GM19463 (cell line): ENCODE measurements at regions not wholly inside any gene's neighbourhood (a gene's known extent, or its start where the extent isn't known, plus 50 kb on each side); places are given as distances from the start of the nearest gene placed in this dataset.
"Not testable (repeated sequence)": the region's sequence is repeated elsewhere in the genome, so short reads cannot be mapped to it uniquely, and the experiment has no call there.

Experiments used
- ATAC-seq: cut with Tn5 transposase; IDR thresholded peaks from one replicate; pipeline ENCODE4 v1.9.1; 2021; ENCODE audit warnings: mild to moderate bottlenecking, moderate library complexity; ENCODE audit not compliant: unreplicated experiment

DNA sequence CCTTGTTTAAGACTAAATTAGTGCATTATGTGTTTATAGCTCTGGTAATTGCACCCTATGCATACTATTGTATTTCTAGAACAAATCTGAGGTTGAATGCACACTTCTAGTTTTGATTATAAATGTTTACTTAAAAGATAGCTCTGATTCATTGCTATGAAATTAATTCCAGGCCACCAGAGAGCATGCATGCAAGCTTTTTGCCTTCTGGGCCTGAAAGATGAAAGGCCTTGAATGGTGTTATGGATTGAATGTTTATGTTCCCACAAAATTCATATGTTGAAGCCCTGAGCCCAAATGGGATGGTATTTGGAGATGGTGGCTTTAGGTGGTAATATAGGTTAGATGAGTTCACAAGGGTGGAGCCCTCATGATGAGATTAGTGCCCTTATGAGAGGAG lies 695.0 kb upstream of the MAP3K7 start:
- ATAC-seq, result no peak

DNA sequence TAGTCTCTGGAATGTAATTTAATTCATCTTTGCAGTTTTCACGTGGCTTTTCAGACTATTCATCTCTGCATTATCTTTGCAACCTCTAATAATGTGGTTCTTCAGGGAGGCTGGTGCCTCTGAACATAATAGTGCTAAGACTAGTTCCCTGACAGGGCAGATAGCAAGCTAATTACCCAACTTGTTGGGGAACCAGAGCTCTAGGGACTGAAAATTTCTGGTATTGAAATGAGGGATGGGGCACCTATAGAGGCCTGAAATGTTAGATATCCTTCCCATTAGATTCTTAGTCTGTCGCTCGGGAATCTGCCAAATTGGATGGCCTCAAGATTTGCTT lies 693.6 kb upstream of the MAP3K7 start:
- ATAC-seq, result no peak

DNA sequence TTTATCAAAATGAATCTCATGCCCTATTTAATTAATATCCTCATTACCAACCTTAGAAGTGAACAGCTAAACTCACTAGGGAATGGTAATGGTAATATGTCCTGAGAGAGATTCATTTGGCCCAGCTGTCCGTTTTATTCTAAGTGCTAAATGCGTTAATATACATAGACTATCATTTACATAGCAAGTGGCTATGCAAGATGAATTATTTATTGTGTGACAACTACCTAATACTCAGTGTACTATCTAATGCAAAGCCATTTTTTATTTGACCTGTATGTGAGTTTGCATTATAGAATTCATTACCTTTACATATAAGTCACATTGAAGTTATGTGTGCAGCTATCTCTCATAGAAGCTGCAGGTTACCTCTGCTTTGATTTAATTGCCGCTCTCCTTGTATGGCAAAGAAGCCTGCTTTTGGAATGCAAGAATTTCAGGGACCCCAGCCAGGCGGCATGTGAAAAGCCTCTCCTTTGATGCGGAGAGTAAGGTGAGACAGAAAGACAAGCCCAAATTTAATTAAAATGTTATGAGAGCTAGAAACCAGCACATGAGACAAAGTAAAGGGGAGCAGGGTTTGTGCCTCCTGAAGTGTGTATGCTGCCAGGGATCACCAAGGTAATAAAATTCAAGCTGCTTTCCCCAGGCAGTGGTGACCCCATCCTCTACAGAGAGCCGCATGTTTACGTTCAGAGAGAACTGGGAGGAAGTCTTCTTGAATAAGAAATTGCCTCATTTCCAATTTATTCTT lies 693.0 kb upstream of the MAP3K7 start:
- no peak for ATAC-seq

GRCh38 chr6:91278416-91278815 lies 691.5 kb upstream of the MAP3K7 start:
- ATAC-seq, result no peak

DNA sequence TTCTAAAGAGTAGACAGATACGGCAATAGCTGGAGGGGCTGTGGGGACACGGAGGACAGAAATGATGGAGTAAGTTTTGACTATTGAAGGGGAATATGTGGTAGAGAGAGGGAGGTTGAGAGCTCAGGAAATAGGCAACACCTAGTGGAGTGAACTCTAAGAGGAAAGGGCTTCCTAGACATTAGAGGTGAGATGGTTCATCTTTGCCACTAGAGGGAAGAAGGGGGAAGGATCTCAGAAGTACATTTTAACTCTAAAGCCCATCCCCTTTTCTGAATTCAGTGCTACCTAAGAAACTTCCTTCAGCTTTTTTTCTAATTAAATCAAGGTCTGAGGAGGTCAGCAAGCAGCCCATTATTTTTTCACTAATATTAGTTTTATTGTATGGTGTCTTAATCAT lies 689.4 kb upstream of the MAP3K7 start:
- peak; percentile 54 for ATAC-seq

GRCh38 chr6:91273729-91274128 lies 686.9 kb upstream of the MAP3K7 start:
- ATAC-seq, result no peak

DNA sequence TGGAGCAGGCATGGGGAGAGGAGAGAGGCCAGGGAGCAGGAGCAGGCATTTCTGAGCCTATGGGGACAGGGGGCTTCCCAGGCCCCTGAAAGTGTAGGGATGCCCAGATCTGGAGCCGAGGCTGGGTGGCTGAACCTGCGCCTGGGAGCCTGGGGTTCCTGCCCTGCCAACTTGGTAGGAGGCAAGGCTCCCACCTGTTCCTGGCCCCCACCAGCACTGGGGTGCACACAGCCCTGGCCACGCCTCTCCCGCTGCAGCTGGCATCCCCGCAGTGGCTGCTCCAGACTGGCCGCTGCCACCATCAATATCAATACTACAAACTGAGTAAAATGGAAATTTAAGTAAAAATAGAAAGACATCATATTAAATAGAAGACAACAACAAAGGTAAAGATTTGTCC lies 684.9 kb upstream of the MAP3K7 start:
- no peak for ATAC-seq

DNA sequence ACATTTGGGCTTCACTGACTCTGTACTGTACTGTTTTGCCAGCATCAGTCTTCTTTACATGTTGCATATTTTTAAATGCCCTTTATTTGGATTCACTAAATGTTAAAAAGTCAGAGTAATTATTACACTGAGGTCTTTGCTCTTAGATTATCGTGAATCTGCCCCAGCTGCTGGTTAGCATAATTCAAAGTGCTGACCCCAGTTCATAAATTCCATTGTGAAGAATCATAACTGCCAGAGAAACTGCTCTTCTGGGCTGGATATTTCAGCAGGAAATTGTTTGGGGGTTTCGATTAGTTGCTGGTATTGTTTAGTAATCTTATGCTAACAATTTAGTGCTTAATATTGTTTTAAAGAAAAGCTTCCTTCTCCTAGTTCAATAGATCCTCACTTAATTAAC lies 682.1 kb upstream of the MAP3K7 start:
- ATAC-seq, result no peak

GRCh38 chr6:91267246-91267645 lies 680.4 kb upstream of the MAP3K7 start:
- no peak for ATAC-seq

- ATAC-seq, result no peak
Measured at GRCh38 chr6:91266156-91266555, 679.3 kb upstream of the MAP3K7 start.

- no peak for ATAC-seq
Measured at GRCh38 chr6:91243436-91243835, 656.6 kb upstream of the MAP3K7 start.

- no peak for ATAC-seq
Measured at GRCh38 chr6:91242614-91242949, 655.7 kb upstream of the MAP3K7 start.

DNA sequence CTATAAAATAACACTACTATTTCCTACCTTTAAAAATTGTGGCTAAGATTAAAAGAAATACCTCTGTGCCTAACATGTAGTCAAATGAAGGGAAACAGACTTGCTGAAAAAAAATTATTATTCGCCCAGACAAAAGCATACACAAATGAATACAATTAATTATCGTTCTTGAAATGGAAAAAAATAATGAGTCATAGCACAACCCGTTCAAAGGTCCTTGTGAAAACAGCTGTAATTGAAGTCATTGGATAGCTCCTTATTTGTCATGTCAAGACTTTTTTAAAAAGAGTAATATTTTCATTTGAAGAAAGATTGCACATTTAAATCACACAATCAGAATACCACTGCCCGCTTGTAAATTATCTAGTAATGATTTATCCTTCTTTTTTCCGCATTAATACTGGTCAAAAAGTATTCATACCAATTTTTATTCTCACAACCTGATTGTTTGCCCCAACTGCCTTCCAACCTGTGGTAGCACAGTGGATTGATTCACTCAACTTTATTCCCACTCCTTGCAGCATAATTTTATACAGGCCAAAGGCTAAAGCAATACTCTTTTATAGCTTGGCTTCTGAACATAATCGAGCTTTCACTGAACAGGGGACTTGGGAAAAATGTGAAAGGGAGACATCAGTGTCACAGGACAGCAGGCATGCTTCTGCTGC lies 655.2 kb upstream of the MAP3K7 start:
- ATAC-seq, result no peak

GRCh38 chr6:91240878-91241603 lies 654.2 kb upstream of the MAP3K7 start:
- ATAC-seq, result peak; percentile 83

DNA sequence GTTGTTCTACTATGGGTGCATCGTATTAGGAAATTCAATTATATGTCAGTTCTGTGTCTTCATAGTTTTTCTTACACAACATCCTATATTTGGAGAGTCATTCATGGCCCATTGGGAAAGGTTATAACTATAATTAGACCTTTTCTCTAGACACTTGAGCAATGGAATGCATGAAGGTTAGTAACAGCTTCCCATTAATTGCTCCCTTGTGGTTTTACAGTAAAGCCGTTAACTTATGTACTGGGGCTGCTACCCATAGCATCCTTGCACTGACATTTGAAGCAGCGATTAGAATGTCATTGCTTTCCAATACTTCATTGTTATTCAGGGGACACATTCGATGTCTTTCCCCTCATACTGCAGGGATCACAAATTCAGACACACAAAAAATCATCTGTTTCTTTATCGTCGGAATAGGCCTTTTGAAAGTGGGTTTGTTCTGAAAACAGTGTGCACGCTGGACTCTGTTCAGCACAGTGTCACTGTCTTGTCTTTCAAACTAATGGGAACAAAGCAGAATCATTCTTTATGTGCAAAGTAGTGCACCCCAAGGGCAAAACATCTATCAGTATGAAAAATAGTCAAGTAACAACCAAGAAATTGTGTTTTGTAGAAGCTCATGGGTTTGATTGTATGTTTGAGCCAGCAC lies 634.3 kb upstream of the MAP3K7 start:
- ATAC-seq, result no peak

DNA sequence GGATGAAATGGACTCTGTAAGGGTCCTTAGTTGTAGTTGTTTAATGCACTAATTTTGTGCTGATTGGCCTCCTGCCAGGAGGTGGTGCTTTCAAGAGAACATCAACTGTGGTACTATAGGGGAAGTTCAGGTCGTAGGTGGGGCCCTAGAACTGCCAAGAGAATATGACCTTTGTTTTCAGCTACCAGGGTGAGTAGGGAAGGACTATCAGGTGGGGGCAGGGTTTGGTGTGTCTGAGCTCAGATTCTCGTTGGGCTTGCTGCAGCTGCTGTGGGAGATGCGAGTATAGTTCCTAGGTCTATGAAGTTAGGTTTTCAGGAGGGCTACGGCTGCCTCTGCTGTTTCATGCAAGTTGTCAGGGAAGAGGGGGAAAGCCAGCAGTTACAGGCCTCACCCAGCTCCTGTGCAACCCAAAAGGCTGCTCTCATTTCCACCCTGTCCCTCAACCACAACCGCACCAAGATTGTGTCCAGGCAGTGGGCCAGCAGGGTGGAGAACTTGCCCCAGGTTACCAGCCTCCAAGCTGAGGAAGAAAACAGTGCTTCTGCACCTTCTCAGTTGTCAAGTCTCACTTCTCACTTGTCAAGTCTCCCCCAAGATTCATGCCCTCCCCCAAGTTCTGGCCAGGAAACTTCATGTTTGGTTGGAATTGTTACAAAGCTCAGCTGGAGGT lies 626.5 kb upstream of the MAP3K7 start:
- ATAC-seq, result no peak

DNA sequence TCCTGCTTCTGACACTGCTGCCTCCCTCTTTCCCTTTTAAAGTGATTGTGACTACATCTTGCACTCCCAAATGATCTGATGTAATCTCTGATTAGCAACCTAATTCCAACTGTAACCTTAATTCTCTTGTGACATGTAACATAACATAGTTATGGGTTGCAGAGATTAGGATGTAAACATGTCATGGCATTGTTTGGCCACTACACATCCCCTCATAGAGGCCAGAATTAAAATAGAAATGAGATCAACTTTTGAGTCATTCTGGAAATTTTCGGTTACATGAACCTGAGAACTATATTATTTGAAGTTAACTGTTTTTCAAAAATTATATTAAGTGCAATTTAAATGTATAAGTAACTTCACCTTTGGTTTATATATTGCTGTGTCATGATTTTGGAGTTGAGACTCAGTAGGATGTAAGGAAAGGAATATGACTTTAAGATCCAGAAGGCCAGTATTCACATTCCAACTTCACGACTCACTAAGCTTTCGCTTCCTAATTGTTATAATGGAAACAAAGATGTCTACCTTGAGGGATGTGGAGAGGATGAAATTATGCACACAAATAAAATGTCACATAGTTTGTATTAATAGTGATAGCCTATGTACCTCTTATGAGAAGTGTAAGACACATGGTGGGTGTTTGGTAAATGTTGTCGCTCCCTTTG lies 611.9 kb upstream of the MAP3K7 start:
- no peak for ATAC-seq

DNA sequence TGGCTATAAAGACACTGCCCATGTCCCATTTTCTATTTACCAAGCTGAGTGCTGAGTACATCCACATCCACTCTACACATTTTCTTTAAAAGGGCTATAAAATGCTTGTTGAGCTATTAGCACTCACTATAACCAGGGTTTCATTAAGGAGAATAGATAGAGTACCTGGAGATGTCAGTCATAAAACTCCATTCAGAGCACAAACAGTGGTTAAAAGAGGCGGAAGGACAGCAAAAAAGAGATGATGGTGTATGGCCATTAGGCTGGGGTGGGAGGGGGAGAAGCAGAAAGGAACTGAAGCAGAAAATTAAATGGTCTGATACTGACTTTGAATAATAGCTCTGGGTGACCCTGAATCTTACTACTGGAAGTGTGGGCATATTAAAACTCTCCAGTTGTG lies 609.9 kb upstream of the MAP3K7 start:
- ATAC-seq, result no peak

DNA sequence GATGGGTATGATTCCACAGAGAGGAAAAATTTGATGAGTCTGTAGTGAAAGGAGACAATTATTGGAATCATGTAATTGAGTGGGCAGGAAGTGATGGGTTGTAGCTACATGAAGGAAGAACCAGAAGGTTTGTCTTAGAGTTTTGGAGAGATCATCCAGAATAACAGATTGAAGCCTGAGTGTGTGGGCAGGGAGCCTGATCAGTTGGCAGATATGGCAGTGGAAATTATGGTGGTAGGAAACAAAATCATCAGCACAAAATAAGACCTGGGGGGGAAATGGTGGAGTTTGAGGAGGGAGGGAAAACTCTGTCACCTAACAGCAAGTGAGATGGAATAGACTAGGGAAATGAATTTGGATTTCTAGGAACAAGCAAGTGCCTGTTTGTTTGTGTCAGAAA lies 606.6 kb upstream of the MAP3K7 start:
- no peak for ATAC-seq

GRCh38 chr6:91190041-91190440 lies 603.2 kb upstream of the MAP3K7 start:
- not testable (repeated sequence) for ATAC-seq

DNA sequence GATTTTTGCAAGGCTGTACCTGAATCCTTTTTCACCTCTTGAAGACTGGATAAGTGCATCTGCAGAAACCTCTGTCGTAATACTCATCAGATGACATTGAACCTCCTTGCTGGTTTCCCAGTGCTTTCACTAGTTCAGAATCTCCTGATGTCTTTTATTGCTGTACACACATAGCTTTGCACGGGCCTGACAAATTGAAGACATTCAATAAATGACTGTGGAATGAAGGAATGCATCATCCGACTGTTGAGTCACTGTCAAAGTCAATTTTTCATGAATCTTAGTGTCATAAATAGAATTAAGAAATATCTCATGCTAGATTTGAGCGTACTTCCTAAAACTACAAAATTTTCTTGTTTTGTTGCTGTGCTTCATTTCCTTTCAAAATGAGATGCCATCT lies 598.2 kb upstream of the MAP3K7 start:
- no peak for ATAC-seq
